ENCODE measurements at regions not wholly inside any gene's neighbourhood (a gene's known extent, or its start where the extent isn't known, plus 50 kb on each side); places are given as distances from the start of the nearest gene placed in this dataset.

DNA sequence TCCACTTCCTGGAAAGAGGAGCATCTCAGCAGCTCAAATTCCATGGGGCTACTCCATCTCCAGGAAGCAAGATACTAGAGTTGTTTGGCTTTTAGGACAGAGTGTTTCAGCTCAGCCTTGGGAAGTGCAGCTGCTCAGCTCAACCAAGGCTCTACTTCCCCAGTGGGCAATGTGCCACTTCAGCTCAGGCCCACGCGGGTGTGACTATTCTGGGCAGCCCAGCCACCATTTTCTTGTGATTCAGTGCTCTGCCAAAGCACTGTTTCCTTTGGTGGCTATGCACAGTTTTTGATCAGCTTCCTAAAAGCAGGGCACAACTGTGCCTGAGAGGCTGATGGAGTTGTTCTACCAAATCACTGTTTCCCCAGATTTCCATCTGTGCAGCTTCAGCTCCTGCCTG, 1104.9 kb upstream of the TMPRSS15 start:
- no peaks in the 10 kb centered on the region for H3K36me3 ChIP-seq
- no peak overlapping the region for H3K27ac ChIP-seq
- TF ChIP-seq POLR2AphosphoS5 (IDR thresholded peaks at IDR 0.05): no peak
- TF ChIP-seq POLR2A (IDR thresholded peaks at IDR 0.05): no peak
- TF ChIP-seq, protein P1, sequence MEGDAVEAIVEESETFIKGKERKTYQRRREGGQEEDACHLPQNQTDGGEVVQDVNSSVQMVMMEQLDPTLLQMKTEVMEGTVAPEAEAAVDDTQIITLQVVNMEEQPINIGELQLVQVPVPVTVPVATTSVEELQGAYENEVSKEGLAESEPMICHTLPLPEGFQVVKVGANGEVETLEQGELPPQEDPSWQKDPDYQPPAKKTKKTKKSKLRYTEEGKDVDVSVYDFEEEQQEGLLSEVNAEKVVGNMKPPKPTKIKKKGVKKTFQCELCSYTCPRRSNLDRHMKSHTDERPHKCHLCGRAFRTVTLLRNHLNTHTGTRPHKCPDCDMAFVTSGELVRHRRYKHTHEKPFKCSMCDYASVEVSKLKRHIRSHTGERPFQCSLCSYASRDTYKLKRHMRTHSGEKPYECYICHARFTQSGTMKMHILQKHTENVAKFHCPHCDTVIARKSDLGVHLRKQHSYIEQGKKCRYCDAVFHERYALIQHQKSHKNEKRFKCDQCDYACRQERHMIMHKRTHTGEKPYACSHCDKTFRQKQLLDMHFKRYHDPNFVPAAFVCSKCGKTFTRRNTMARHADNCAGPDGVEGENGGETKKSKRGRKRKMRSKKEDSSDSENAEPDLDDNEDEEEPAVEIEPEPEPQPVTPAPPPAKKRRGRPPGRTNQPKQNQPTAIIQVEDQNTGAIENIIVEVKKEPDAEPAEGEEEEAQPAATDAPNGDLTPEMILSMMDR (IDR thresholded peaks at IDR 0.05): no peak
- TF ChIP-seq EP300 (IDR thresholded peaks at IDR 0.05): no peak
- no peak overlapping the region for H3K4me3 ChIP-seq
- H3K4me1 ChIP-seq: no peaks in the 10 kb centered on the region
- no peaks in the 10 kb centered on the region for H3K27me3 ChIP-seq
- 97% methylated on average over 2 of the region's 2 CpGs; no CpG with 5 or more reads in 1 of the 2 donors for WGBS, 2 donors
- no peaks in the 10 kb centered on the region for H3K9me3 ChIP-seq
- no peak for DNase-seq
- no peak for ATAC-seq (ENCODE audit: low FRiP score in 2 of 2)

DNA sequence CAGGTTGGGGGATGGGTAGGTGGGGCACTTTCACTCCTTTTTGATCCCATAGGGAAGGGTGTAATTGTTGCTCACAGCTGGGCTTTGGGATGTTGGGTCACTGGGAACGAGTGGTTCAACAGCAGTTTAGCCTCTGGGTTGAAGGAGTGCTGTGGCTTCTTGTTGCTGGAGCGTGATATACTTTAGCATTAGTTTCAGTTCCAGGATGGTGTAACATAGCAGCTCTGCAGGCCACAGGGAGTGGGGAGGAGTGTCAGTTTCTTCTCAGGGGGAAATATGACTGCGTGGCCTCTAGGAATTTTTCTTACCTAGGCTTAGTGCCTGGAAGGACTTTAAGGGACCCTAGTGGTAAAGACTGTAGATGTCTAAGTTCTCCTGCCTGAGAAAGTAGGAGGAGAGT, 1105.3 kb upstream of the TMPRSS15 start:
- Histone ChIP-seq H3K4me1 (no peaks in the 10 kb centered on the region), H3K36me3 (no peaks in the 10 kb centered on the region), H3K4me3 (no peak overlapping the region), H3K27ac (no peak overlapping the region), H3K9me3 (no peaks in the 10 kb centered on the region), H3K27me3 (no peaks in the 10 kb centered on the region)
- TF ChIP-seq, protein P1 (IDR thresholded peaks at IDR 0.05): no peak
- no peak for TF ChIP-seq POLR2AphosphoS5 (IDR thresholded peaks at IDR 0.05)
- no peak for TF ChIP-seq EP300 (IDR thresholded peaks at IDR 0.05)
- TF ChIP-seq POLR2A (IDR thresholded peaks at IDR 0.05): no peak
- ATAC-seq (ENCODE audit: low FRiP score in 2 of 2) (no peak), DNase-seq (no peak)
- 76 to 85% methylated on average over 3 of the region's 3 CpGs for WGBS, 2 donors

DNA sequence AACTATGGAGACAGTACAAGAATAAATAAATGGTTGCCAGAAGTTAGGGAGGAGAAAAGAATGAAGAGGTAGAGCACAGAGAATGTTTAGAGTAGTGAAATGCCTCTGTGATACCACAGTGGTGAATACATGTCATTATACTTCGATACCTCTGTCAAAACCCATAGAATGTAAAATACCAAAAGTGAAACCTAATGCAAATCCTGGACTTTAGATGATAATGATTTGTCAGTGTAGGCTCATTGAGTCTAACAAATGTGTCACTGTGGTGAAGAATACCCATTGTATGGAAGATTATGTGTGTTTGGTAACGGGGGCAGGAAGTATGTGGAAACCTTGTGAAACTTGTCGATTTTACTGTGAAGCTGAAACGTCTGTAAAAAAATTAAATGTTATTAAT, 1106.5 kb upstream of the TMPRSS15 start:
- Histone ChIP-seq H3K4me3 (no peak overlapping the region), H3K9me3 (no peaks in the 10 kb centered on the region), H3K4me1 (no peaks in the 10 kb centered on the region), H3K27ac (no peak overlapping the region), H3K27me3 (no peaks in the 10 kb centered on the region), H3K36me3 (no peaks in the 10 kb centered on the region)
- DNase-seq (no peak), ATAC-seq (ENCODE audit: low FRiP score in 2 of 2) (no peak)
- 87 to 91% methylated on average over 4 of the region's 4 CpGs for whole genome bisulfite sequencing, 2 donors
- TF ChIP-seq POLR2A (IDR thresholded peaks at IDR 0.05): no peak
- TF ChIP-seq EP300 (IDR thresholded peaks at IDR 0.05): no peak
- TF ChIP-seq, protein P1 (IDR thresholded peaks at IDR 0.05): no peak
- no peak for TF ChIP-seq POLR2AphosphoS5 (IDR thresholded peaks at IDR 0.05)

DNA sequence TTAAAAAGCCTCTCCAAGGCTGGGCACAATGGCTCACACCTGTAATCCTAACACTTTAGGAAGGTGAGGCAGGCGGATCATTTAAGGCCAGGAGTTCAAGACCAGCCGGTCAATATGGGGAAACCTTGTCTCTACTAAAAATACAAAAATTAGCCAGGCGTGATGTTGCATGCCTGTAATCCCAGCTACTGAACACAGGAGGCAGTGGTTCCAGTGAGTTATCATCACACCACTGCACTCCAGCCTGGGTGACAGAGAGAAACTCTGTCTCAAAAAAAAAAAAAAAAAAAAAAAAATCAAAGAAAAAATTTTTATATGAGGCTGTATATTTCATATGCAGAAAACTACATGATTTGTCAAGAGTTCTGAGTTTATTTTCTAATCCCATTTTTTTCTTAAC, 1107.1 kb upstream of the TMPRSS15 start:
- 91 to 92% methylated on average over 3 of the region's 3 CpGs for WGBS, 2 donors
- Histone ChIP-seq H3K27ac (no peak overlapping the region), H3K4me1 (no peaks in the 10 kb centered on the region), H3K9me3 (no peaks in the 10 kb centered on the region), H3K4me3 (no peak overlapping the region), H3K36me3 (no peaks in the 10 kb centered on the region), H3K27me3 (no peaks in the 10 kb centered on the region)
- no peak for ATAC-seq (ENCODE audit: low FRiP score in 2 of 2)
- no peak for DNase-seq
- TF ChIP-seq POLR2A (IDR thresholded peaks at IDR 0.05) (no peak), POLR2AphosphoS5 (IDR thresholded peaks at IDR 0.05) (no peak), EP300 (IDR thresholded peaks at IDR 0.05) (no peak)
- TF ChIP-seq, protein P1 (IDR thresholded peaks at IDR 0.05): no peak

DNA sequence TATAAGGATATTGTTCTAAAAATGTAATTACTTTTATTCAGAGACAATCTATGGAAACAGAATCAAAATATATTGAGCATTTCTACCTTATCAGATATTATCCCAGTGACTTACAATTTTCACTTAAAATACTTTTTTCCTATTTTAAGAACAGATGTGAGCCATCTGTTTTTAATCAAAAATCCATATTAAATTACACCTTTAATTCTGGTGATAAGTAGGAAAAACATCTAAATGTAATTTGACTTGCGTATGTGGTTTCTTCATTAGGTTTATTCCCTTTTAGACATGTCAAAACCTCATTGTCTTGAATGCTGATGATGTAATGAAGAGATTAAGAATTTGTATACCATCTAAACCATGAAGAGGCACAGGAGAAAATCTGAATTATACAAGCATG, 1118.8 kb upstream of the TMPRSS15 start:
- no peak overlapping the region for H3K4me3 ChIP-seq

More for the DNA sequence above, 1118.8 kb upstream of the TMPRSS15 start:
- Histone ChIP-seq H3K27ac (no peak overlapping the region), H3K36me3 (no peaks in the 10 kb centered on the region), H3K4me1 (no peaks in the 10 kb centered on the region), H3K27me3 (no peaks in the 10 kb centered on the region), H3K9me3 (no peaks in the 10 kb centered on the region)
- no peak for TF ChIP-seq POLR2A (IDR thresholded peaks at IDR 0.05)
- TF ChIP-seq POLR2AphosphoS5 (IDR thresholded peaks at IDR 0.05): no peak
- TF ChIP-seq, protein P1 (IDR thresholded peaks at IDR 0.05): no peak
- no peak for TF ChIP-seq EP300 (IDR thresholded peaks at IDR 0.05)
- DNase-seq: no peak
- ATAC-seq (ENCODE audit: low FRiP score in 2 of 2): no peak
- 48 to 95% methylated on average over 1 of the region's 1 CpG for WGBS, 2 donors
